ENCODE measurements at regions not wholly inside any gene's neighbourhood (a gene's known extent, or its start where the extent isn't known, plus 50 kb on each side); places are given as distances from the start of the nearest gene placed in this dataset.

GRCh38 chr6:71509191-71510005 lies 220.8 kb downstream of the OGFRL1 start:
- TF ChIP-seq CTCF (IDR thresholded peaks at IDR 0.05; ENCODE audit: low read depth, low read length) (no peak), EZH2phosphoT487 (IDR thresholded peaks at IDR 0.05; ENCODE audit: low read depth) (no peak)
